ENCODE measurements at regions not wholly inside any gene's neighbourhood (a gene's known extent, or its start where the extent isn't known, plus 50 kb on each side); places are given as distances from the start of the nearest gene placed in this dataset.

- H3K36me3 ChIP-seq (replicated peaks in 1 of 2; ENCODE audit: control insufficient read depth in 1 of 2, insufficient read depth in 2 of 2, low read length in 2 of 2) = no peaks in the 10 kb centered on the region
- no peaks in the 10 kb centered on the region for H3K9me3 ChIP-seq (replicated peaks in 1 of 2; ENCODE audit: control insufficient read depth in 1 of 2, insufficient read depth in 1 of 2, low read length in 2 of 2)
- intact Hi-C loops (cut with micrococcal nuclease) = no loop called here
- Mint-ChIP-seq H3K36me3 (no peaks in the 10 kb centered on the region), H3K27ac (no peak overlapping the region), H3K27me3 (ENCODE audit: low read depth in 3 of 3) (peaks cover 0 to 2% (median 1%) of the 10 kb centered on the region in 3 donors), H3K4me3 (no peak overlapping the region), H3K9me3 (peaks cover 0 to 3% (median 0%) of the 10 kb centered on the region in 7 donors), H3K4me1 (no peaks in the 10 kb centered on the region)
- H3K27me3 ChIP-seq (ENCODE audit: control insufficient read depth in 2 of 2, insufficient read depth in 2 of 2, low read length in 2 of 2) = no peaks in the 10 kb centered on the region
- DNase-seq = no peak
- no peaks in the 10 kb centered on the region for H3K79me2 ChIP-seq (ENCODE audit: insufficient read depth, low read length)
- WGBS (ENCODE audit: insufficient coverage) = no CpG with 5 or more reads among the region's 3 CpGs
- TF ChIP-seq CTCF (IDR thresholded peaks at IDR 0.05) = no peak
- no peak overlapping the region for H3K27ac ChIP-seq (ENCODE audit: low read depth in 1 of 2, low read length in 2 of 2)
- H4K20me1 ChIP-seq (ENCODE audit: insufficient read depth, low read length) = no peaks in the 10 kb centered on the region
- no peak overlapping the region for H2AFZ ChIP-seq (ENCODE audit: insufficient read depth, low read depth, low read length, poor library complexity, severe bottlenecking)
- no peaks in the 10 kb centered on the region for H3K4me1 ChIP-seq (ENCODE audit: control insufficient read depth in 1 of 2, insufficient read depth in 2 of 2, low read length in 2 of 2)
- H3K4me2 ChIP-seq (replicated peaks; ENCODE audit: extremely low read depth, low read length, poor library complexity, severe bottlenecking) = no peak overlapping the region
- H3K4me3 ChIP-seq (replicated peaks in 1 of 3; ENCODE audit: low read depth in 2 of 3, low read length in 3 of 3) = no peak overlapping the region
- no peak overlapping the region for H3K9ac ChIP-seq (ENCODE audit: insufficient read depth, low read length, poor library complexity, severe bottlenecking)
Measured at GRCh38 chr9:8179381-8180053, 379.9 kb upstream of the DMAC1 start.

- Histone ChIP-seq H4K20me1 (ENCODE audit: insufficient read depth, low read length) (no peaks in the 10 kb centered on the region), H2AFZ (ENCODE audit: insufficient read depth, low read depth, low read length, poor library complexity, severe bottlenecking) (no peak overlapping the region), H3K4me3 (replicated peaks in 1 of 3; ENCODE audit: low read depth in 2 of 3, low read length in 3 of 3) (no peak overlapping the region), H3K79me2 (ENCODE audit: insufficient read depth, low read length) (no peaks in the 10 kb centered on the region), H3K9ac (ENCODE audit: insufficient read depth, low read length, poor library complexity, severe bottlenecking) (no peak overlapping the region), H3K9me3 (replicated peaks in 1 of 2; ENCODE audit: control insufficient read depth in 1 of 2, insufficient read depth in 1 of 2, low read length in 2 of 2) (no peaks in the 10 kb centered on the region), H3K27ac (ENCODE audit: low read depth in 1 of 2, low read length in 2 of 2) (no peak overlapping the region), H3K4me2 (replicated peaks; ENCODE audit: extremely low read depth, low read length, poor library complexity, severe bottlenecking) (no peak overlapping the region), H3K27me3 (ENCODE audit: control insufficient read depth in 2 of 2, insufficient read depth in 2 of 2, low read length in 2 of 2) (no peaks in the 10 kb centered on the region), H3K36me3 (replicated peaks in 1 of 2; ENCODE audit: control insufficient read depth in 1 of 2, insufficient read depth in 2 of 2, low read length in 2 of 2) (no peaks in the 10 kb centered on the region), H3K4me1 (ENCODE audit: control insufficient read depth in 1 of 2, insufficient read depth in 2 of 2, low read length in 2 of 2) (no peaks in the 10 kb centered on the region)
- Mint-ChIP-seq H3K4me1 (no peaks in the 10 kb centered on the region), H3K27me3 (ENCODE audit: low read depth in 3 of 3) (peaks cover 0 to 1% (median 0%) of the 10 kb centered on the region in 3 donors), H3K4me3 (no peak overlapping the region), H3K27ac (no peak overlapping the region), H3K36me3 (no peaks in the 10 kb centered on the region), H3K9me3 (no peaks in the 10 kb centered on the region)
- no CpG with 5 or more reads among the region's 2 CpGs for WGBS (ENCODE audit: insufficient coverage)
- intact Hi-C loops (cut with micrococcal nuclease) = no loop called here
- DNase-seq = no peak
- no peak for TF ChIP-seq CTCF (IDR thresholded peaks at IDR 0.05)
Measured at GRCh38 chr9:8172000-8172399, 372.4 kb upstream of the DMAC1 start.
